Right renal pelvis (tissue), 4 donors: ENCODE measurements at regions not wholly inside any gene's neighbourhood (a gene's known extent, or its start where the extent isn't known, plus 50 kb on each side); places are given as distances from the start of the nearest gene placed in this dataset.

ENCODE experiments used
- DNase-seq, 4 donors: peaks; one replicate each; pipeline ENCODE4 v3.0.0-alpha.2; 2013; ENCODE audit warnings: low read depth in 4 of 4, low spot score in 3 of 4, missing footprints in 1 of 4

- no peak for DNase-seq
Measured at GRCh38 chr14:97873291-97873690, 1076.1 kb downstream of the VRK1 start.

DNA sequence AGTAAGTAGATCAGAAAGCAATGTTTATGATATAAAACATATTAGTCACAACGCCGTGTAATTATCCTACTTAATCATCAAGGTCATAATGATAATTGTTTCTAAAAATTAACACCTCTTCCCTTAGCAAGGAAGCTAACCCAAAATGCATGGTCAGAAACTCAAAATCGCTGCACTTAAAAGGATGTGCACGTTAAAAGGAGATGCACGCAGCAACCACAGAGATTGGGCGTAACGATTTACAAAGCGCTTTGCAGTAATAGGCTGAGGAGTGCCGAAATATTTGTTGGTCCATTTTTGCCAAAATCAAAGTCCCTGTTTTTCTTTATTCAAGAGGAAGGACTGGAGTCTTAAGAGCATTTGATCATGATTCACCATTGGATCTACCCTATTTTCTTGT lies 1077.2 kb downstream of the VRK1 start:
- no peak for DNase-seq

DNA sequence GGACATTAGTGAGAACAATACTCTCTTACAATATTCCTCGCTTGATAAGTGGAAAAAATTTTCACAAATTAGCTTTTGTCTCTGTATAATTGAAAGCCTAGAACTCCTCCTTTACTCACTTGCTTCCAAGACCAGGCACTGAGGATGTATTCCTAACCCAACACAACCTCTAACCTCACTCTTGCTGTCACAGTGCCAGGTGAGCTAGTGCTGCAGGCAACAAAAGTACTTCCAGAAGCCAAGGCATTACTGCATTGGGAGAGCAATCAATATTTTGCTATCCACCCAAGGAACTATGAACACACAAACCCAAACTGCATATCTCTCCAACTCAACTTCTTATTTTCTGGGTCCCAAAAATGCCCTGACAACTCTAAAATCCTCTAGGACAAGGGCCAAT lies 1081.0 kb downstream of the VRK1 start:
- DNase-seq, result no peak

- DNase-seq, result no peak
Measured at GRCh38 chr14:97878727-97879126, 1081.5 kb downstream of the VRK1 start.

GRCh38 chr14:97887690-97888089 lies 1090.5 kb downstream of the VRK1 start:
- no peak for DNase-seq

DNA sequence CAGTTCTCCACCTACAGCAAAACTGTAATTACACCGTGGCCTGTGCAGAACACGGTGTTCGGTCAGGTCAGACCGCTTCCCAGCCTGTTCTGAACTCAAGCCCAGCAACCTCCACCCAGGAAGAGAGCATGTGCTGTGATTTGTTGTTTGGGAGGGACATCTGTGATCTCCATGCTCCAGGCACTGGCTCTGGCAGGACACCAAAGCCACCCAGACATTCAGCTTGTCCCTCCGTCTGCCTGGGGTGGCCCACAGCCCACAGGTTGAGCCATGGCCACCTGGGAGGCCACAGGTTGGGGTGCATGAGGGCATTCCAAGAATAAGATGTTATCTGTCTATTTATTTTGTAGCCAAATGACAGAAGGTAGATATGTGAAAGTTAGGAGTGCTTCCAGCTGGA lies 1091.1 kb downstream of the VRK1 start:
- no peak for DNase-seq

DNA sequence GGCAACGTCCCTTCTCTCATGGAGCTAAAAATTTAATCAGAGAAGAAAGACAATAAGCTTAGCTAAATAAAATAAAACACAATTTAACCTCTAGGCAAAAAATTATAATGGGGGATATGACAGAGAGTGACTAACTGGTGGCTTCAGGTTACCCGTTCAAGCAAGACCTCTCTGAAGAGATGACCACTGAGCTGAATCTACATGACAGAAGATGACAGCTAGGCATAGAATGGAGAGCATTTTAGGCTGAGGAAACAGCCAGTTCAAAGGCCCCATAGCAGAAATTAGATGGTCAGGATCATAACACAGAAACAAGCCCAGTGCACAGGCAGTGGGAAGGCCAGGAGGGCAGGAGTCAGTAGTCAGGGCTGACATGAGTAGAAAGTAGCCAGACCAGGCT lies 1094.3 kb downstream of the VRK1 start:
- DNase-seq, result no peak

DNA sequence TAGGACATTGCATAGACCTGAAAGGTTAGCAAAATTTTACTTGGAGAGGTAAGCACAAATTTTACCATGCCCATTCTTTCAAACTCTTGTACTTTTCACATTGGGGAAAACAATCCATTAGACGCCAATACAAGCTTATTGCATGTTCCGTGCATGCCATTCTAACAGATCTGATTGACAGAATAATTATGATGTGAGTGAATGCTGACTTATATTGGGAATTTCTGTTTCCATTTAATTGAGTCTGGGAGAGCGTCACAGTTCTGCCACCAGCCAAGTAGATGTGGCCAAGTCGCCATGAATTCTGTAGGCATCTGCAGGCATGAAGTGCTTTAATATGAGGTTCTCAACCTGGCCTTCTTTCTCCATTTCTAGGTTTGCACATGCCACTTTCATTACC lies 1097.4 kb downstream of the VRK1 start:
- no peak for DNase-seq

- DNase-seq, result no peak
Measured at GRCh38 chr14:97900196-97900854, 1103.1 kb downstream of the VRK1 start.

DNA sequence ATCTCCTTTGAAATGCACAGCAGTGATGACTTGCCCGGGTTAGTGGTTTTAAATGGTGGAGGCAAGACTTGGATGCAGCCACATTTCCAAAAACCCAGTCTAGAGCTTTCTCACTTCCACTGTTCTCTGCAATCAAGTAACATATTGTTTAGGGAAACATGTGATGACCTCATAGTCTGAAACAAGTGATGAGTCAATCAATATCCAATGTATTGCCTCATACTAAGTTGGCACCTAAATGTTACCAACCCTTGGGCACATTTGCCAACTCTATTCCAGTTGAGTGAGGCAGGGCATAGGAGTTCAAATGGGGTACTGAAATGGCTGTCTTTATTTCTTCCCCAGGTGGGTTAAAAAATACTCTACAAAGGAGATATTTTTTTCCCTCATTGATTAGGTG lies 1105.4 kb downstream of the VRK1 start:
- no peak for DNase-seq

DNA sequence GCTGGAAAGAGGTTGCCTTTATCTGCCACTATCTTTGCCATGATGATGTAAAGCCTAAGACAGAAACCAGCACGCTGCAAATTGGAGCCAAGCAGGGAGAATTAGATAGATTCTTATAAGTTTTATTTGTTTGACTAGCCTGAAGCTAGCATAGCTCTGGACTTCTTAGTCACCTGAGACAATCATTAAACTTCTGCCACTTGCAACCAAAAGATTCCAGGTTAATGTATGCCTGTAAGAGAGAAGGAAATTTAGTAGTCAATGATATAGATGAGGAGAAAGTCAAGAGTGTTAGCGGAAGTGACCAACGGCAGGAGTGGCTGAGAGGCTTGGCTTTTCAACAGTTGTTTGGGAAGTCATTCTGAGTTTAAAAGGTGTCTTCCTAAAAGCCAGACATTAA lies 1106.6 kb downstream of the VRK1 start:
- no peak for DNase-seq

- no peak for DNase-seq
Measured at GRCh38 chr14:97912217-97912616, 1115.0 kb downstream of the VRK1 start.

DNA sequence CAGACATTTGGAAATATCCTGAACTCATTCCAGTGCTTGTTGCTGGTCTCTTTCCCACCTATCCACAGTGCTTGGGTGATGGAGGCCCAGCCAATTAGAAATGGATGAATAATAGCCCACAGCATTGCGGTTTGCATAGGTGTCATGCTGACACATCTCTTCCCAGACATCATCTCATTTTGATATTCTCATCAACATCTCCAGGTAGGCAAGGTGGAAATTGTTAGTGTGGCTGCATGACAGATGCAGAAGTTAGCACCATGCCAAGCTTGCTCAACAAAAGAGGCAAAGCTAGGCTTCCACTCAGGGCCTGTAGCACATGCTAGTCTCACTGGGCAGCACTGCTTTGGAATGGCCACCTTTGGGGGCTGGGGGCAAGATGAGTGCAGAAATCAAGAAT lies 1118.9 kb downstream of the VRK1 start:
- DNase-seq, result no peak

GRCh38 chr14:97916669-97917568 lies 1119.7 kb downstream of the VRK1 start:
- DNase-seq, result no peak

- no peak for DNase-seq
Measured at GRCh38 chr14:97920201-97920600, 1123.0 kb downstream of the VRK1 start.

DNA sequence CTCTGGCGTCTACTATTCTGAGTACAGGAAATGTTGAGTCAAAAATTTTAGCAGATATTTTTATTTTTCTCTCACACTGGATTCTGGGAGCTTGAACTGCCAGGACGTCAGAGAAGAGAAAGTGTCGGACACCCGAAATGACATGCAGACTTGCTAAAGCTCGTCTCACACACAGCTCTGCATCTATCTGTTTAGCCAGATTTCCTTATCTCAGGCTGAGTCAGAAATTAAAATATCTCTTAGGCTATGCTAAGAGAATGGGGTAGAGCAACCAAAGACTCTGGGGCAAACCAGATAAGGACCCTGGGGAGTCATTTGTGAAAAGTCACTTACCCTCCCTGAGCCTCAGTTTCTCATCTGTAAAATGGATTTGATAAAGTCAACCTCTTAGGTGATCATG lies 1124.1 kb downstream of the VRK1 start:
- no peak for DNase-seq

DNA sequence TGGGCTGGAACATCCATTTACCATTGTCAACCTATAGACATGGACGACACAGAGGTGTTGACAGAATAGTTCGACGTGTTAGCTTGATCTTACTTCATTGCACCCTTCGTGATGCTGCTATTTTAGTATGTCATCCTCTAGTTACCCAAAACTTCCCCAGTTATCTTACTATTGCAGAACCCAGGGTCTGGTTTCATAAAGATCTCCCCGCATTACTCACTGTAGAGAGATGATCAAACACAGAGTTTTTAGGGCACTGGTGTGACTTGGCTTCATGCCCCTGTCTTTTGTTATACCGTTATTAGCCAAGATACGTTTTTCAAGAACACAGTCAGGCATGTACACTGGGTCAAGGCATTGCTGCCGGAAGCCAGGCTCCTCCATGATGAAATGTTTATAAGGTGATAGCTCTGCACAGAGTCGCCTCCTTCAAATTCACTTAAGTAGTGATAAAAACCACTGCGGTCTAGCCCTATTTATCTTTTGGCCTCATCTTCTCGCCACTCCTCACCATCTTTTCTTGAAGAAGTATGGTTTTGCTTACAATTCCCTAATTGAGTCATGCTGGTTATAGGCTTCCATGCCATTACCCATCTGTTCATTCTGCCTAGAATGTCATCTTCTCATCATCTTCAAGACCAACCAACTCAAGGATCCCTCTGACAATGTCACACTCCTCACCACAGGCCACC lies 1127.9 kb downstream of the VRK1 start:
- no peak for DNase-seq

GRCh38 chr14:97930166-97930565 lies 1133.0 kb downstream of the VRK1 start:
- no peak for DNase-seq

DNA sequence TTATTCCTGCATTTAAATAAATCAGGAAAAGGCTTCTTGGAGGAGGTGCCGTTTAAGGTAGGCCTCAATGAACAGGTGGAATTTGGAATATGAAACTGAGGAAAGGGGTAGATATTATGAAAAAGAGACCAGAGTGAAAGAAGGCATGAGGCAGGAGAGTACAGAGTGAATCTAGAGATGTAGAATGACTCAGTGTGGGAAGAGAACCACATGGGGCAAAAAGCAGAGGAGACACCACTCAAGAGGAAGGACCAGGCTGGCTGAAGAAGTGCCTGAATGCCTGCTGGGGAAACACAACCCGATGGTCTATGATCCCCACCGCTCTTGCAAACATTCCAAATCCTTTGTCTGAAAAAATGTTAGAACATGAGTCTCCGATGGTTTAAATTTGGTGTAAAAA lies 1134.1 kb downstream of the VRK1 start:
- DNase-seq, result no peak

GRCh38 chr14:97942921-97943320 lies 1145.7 kb downstream of the VRK1 start:
- no peak for DNase-seq

DNA sequence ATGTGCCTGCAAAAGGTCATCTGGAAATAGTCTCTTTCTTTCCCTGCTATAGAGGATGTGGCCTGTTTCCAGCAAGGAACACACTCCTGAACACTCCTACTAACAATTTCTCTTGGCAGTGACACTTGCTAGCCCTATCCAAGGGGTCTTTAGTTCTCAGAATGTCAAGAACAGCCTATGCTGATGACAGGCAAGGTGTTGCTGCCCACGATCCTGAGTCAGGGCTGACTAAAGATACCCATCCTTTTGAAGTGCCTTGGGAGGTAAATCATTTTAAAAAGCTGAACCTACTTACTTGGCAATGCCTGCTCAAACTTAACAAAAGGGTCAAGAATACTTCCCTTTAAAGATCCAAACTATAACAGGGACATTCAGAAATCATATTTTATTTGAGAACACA lies 1146.4 kb downstream of the VRK1 start:
- DNase-seq, result no peak

DNA sequence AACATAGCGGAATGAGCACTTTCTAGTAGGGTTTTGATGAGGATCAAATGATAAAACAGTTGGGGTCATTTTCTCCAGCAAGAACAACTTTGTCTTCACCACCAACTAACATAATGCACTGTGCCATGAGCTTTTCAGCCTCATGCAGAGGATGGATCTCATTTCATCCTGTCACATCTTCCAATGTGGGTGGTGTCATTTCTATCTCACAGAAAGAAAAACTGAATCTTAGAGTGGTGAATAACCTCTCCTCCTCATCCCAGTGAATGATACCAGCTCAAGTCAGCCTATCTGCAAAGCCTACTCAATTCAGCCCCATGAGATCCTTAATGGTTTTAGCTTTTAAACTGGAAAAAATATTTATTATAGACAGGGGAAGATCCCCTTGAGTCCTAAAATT lies 1147.2 kb downstream of the VRK1 start:
- DNase-seq, result no peak
